ENCODE measurements at regions not wholly inside any gene's neighbourhood (a gene's known extent, or its start where the extent isn't known, plus 50 kb on each side); places are given as distances from the start of the nearest gene placed in this dataset.
A peak's percentile ranks its signal among the peaks of the same experiment; 100 is the strongest.
"Not testable (repeated sequence)": the region's sequence is repeated elsewhere in the genome, so short reads cannot be mapped to it uniquely, and the experiment has no call there.

DNA sequence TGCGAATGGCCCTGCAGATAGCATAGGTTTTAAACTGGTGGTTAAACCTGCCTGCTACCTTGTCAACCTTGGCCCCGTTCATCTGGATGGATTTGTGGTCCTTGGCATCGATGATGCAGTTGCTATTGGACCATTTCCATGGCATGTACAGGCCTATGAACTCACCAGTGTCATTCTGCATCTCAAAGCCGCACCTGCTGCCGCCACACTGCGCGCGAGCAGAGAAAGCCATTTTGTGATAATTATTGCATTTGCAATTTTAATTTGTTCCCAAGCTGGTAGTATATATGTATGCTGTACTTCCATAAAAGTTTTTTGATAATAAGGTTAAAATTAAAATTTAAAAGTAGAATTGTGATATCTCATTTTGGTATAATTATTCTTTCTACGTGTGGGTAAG lies 94.8 kb upstream of the UXS1 start:
- DNase-seq = no peak

DNA sequence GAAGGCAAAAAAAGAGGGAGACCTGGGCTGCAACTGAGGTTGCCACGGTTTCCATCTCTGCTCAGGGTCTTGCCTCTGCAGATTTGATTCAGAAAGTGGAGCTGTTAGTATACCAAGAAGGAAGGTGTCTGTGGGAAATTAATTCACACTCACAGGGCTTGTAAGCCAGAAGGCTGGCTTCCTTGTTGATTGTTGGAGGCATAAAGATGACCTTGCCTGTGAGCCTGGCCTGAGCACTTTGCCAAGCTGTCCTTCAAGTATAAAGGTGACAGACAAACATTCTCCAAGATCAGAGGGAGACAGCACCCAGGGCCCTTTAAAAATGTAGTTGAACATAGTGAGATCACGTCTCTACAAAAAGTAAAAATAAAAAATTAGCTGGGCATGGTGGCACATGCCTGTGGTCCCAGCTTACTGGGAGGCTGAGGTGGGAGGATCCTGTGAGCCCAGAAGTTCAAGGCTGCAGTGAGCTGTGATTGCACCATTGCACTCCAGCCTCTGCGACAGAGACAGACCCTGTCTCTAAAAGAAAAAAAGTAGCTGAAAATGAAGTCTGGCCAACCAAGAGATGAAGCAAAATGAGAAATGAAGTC lies 91.2 kb upstream of the UXS1 start:
- no peak for DNase-seq

DNA sequence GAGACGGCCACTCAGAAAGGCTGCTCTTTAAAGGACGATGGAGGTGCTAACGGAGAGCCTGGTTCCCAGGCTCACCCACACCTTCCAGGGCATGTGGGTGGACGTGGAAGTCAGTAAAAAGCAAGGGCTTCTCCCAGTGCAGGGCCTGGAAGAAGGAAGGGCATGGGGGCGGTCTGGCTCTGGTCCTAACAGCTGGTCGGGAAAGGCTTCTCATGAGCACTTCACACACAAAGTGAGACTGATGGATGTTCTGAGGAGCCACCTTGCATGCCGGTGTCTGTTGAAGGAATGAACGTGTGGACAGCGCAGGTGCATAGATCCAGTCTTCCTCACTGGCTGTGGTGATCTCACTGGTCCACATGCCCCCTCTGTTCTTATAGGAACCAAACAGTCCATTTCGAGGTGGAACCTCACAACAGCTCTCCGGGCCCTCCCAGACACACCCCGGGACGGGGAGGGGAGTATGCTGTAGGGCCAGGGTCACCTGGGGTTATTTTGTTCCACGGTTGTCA lies 90.6 kb upstream of the UXS1 start:
- no peak for DNase-seq

DNA sequence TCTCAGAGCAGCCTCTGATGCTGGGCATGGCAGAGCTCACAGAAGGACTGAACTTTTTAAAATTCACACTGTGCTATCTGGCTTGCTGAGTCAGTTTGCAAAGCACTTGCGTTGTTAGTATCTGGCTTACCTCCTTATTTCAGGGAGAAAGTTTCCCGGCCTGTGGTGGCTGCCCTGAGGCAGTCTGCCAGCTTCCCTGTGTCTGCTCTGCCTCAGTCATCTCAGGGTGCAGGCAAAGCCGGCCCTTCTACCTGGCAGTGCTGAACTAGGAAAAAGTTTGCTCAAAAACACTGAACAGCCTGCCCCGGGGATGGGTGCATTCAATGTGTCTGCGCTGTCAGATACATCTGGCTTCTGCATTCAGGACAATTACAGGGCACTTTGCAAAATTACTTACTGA lies 90.2 kb upstream of the UXS1 start:
- DNase-seq = no peak

DNA sequence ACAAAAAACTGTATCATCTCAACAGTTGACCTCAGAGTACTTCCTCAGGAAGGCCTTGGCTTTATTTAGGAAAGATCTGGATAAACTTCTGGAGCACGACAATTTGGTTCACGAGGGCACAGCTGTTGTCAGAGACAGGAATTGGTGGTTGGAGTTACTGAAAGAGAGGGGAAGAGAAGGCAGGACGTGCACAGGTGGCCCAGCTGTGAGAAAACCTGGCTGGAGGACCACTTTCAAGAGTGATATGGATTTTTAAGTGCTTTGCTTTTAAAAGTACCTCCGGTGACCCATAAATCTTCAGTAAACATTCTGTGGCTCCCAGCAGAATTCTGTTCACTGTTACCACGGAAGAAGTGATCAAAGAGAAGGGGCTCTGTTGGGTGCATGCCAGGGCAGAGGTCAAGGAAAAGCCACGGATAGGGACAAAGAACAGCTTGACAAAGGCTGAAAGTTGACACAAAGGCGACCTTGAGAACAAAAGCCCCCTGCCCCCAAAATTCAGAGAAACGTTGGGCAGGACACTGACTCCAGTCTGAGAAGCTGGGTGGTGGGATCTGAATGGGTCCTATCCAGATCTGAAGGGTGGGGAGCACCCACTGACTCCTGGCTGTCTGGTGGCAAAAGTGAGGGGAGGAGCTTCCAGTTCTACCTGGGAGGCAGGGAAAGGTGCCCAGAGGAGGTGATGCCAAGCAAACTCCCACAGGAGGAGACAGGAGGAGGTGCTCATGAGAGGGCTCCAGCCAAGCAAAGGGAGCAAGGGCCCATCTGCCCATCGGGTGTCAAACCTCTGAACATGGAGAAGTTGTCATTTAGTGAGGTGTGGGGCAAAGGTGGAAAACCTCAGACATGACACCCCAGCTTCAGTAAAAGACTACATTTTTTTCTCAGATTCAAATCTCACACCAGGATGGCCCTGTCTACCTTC lies 89.4 kb upstream of the UXS1 start:
- not testable (repeated sequence) for DNase-seq

DNA sequence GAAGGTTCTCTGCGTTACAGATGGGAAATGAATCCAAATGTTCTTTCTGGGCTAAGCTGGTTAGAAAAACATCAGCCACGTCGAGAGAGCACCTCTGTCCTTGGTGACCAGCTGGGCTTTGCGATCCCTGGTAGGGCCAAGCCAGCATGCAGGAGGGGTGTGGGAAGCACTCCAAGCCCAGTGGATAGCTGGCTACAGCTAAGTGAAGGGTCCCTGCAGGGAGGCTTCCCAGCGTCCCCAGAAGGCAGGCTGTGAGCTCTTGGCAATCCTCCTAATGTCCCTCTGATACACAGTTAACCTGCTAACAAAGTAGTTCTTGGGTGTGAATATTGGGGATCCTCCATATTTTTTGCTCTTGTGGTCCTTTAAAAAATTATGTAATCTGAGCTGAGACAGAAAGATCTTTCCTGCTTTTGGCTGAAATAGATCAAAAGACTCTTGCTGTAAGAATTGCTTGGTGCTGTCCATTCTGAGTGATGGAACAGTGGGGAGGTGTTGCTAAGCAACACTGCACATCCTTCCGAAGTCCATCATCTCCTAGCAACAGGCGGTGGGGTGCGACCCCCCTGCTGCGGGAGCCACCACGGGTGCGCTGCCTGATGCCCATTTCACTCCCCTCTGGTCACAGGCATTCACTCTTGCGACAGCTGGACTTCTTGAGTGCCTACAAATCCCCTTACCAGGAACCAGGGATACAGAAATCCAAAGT lies 88.5 kb upstream of the UXS1 start:
- no peak for DNase-seq

DNA sequence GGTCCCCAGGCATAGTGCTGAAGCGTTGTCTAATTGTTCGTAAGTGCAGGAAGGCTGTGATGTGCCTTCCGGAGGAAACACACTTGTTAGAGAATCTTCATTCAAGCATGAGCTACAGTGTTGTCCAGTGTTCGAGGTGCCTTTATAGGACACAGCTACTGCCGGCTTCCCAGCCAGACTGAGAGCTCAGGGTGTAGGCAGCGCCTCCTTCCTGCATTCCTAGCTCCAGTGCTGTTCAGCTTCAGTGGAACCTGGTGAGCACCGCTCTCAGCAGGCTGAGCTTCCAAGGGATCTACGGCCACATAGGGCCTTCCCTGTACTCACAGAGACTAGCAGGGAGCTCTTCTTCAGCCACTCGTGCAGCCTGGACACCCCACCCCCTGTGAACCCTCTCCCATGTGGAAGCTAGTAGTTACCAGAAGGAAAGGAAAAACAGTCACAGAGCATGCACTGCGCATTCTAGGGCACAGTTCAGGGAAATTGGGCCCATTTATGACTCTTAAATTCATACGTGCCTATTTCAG lies 87.9 kb upstream of the UXS1 start:
- not testable (repeated sequence) for DNase-seq

DNA sequence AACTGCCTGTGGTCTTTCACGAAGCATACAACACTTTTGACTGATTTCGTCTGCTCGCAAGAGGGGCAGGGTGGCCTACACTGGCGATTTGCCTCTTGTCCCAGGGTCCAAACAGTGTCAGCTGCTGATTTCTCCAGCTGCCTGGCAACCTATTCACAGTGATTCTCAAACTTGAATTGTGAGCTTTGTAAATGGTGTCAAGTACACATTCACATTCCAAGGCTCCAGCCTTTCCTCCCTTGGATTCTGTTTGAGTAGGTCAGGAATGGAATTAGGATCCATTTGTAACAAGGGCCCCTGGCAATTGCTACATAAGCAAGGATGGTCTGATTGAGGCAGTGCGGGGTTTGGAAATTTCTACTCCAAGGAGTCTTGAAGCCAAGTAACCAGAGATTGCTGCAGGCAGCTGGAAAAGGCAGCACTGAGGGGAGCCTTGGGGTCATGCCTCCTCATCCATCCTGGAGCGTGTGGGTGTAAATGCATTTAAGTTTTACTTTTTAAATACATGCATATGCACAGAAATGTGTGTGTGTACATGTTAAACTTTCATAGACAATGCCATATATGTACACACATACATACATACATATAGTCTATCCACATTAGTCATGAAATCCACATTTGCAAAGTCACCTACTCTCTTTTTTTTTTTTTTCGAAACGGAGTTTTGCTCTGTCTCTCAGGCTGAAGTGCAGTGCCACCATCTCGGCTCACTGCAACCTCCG lies 86.8 kb upstream of the UXS1 start:
- DNase-seq = no peak

DNA sequence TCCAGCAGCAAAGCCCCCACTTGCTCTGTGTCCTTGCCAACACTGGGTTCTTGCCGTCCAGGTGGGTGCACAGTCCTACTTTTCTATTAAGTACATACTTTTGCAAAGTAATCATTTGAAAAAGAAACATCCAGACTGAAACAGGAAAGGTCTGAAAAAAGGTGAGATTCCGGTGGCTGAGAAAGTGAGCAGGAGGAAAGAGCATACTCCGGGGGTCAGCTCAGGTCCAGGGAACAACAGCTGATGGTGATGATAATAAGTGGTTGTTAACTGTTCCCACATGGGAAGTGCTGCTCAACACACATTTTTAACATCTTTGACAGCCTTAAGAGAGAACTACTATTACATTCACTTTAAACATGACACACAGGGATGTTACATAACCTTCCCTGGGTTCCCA lies 86.1 kb upstream of the UXS1 start:
- no peak for DNase-seq

DNA sequence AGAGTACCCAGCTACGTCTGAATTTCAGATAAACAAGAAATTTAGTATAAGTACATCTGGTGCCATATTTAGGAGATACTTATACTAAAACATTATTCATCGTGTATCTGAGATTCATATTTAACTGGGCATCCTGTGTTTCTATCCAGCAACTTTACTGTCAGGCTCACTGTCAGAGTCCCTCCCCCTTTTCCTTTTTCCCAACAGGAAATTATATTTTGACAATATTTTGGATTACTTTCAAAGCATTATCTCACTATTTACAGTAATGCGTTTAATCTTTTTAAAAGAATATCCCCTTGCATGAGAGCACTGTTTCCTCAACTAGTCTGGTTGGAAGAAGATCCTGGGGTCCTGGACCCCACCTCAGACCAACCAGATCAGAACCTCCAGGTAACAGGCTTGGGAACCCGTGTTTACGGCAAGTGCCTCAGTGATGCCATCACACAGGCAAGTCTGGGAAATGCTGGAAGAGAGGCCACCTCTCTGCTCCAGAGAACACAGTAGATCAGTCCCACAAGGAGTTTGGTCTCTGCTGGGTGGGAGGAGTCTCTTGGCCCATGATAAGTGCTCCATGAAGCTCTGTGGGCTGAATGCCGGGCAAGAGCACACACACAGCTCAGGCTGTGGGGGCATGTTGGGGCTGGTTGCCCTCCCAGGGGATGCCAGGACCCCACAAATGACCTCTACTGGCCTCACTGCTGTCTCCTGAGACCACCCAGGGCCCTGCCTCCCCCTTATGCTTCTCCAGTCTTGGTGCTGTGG lies 84.2 kb upstream of the UXS1 start:
- no peak for DNase-seq

DNA sequence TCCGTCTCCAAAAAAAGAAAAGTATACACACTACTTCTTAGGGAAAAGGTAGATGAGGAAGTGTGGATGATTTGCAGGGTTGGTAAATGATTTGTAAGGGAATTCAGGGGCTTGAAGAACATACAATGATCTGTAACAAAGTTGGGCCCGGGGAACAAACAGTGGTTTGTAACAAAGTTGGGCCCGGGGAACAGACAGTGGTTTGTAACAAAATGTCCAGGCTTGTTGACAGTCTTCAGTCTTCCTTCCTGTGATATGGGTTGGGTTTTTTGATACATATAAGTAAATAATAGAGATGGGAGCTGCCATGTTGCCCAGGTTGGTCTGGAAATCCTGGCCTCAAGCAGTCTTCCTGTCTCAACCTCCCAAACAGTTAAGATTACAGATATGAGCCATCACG lies 83.3 kb upstream of the UXS1 start:
- no peak for DNase-seq

DNA sequence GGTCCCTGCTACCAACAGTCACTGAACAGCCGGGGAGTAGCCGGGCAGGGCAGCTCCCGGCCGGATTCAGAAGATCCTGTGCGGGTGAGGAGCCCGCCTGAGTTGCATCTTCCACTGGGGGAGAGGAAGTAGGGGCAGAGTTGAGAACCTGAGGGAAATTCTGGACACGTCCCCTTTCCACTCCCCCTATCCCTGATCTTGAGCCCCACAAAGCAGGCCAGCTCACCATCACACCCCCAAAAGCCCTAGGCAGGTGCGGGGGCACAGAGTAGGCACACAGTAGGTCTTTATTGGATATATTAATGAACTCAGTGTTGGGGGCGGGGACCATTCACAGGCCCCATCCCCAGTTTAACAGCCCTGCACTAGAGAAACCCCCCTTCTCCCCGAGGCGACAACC lies 81.9 kb upstream of the UXS1 start:
- DNase-seq = no peak

DNA sequence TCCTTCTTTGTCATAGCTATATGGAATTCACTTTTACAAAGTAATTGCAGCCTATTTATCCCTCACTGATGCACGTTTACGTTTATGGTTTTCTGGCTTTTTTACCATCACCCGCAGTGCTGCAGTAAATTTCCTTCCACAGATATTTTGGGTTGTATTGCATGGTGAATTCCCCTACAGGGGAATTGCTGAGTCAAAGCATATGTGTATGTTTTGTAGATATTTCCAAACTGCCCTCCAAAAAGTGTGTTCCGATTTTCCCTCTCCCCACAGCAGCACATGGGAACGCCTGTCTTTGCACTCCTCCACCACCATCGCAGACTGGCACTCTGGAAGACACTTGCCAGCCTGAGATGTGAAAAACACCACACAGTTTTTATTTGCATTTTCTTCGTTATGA lies 80.6 kb upstream of the UXS1 start:
- no peak for DNase-seq

DNA sequence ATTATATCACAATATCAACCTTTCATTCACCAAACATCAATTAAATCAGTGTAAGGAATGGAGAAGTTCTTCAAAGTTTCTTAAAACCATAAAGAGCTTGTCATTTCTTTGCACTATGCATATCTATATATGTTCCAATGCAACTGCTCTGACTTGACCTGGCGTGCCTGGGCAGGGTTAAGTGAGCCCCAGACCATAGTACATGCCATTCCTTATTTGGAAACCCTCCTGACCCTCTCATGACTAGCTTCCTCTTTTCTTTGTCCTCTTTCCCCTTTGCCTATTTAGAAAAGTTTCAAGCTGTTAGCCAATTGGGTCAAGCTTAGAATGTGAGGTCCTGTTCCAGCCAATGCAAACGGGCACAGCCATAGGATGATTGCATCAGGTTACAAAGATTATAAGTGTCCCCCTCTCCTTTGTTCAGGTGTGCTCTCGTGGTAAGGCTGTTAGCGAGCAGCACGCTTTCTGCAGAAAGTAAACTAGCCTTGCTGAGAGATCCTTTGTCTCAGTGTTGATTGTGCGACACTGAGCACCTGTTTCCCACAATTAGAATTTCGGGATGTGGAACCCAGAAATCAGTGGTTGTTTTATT lies 78.2 kb upstream of the UXS1 start:
- no peak for DNase-seq

DNA sequence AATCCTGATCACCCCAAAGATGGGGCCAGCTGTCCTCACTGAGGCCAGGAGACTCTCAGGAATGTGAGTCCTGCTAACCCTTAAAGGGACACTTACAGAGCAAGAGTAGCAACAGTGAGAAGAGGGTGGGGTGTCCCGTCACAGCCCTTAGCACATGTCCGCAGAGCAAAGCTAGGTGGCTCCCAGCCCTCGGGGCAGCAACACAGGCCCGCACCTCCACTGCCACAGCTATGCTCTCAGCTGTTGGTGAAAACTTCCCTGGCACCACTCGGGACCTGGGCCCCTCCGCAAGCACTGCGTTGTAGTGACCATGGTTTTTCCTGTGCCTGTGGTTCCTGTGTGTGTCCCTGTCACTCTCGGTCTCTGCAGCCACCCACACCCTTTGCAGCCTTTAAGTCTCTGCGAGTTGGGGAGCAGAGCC lies 76.4 kb upstream of the UXS1 start:
- DNase-seq = no peak

DNA sequence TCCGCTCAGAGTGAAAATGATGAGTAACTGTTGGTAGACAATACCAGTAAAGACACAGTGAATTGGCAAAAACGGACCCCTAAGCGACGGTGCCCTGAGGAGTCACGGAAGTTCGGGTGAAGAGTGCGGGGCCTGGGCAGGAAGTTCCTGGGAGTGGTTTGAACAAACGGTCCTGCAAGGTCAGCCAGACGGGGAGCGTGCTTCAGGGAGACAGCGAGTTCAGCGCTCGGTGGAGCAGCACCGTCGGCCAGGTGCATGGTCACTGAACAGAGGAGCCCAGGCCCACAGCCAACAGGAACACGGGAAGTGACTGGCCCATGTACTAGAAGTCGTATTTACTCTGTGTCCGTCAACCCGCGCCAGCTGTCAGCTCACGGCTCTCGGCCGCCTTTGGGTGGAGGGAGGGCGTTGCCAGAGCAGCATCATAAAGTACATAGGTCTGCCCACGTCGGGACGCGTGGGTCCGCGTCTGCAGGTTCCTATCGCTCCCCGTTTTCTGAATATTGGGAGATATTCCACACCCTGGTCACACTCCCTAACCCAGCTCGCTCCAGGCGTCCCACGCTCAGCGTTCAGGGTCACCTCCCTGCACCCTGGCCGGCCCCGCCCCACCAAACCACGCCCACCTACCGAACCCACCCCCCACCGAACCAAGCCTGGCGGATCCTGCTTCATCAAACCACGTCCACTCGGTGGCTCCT lies 75.6 kb upstream of the UXS1 start:
- DNase-seq = peak; percentile 26

DNA sequence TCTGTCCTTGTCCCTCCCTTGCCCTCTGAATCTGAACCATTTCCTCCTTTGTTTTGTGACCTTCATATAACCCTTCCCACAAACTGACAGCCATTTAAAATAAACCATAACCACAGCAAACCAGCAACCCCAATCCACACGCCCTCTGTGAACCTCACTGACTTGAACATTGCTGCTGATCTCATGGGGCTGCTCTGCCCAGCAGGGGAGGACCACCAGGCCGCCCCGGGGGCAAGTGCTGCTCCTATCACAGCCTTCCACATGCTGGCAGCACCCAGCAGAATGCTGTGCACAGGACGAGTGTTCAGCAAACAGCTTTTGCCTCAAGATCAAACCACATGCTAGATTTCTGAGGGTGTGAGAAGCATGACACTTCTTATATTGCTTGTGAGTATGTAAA lies 73.9 kb upstream of the UXS1 start:
- DNase-seq = no peak

DNA sequence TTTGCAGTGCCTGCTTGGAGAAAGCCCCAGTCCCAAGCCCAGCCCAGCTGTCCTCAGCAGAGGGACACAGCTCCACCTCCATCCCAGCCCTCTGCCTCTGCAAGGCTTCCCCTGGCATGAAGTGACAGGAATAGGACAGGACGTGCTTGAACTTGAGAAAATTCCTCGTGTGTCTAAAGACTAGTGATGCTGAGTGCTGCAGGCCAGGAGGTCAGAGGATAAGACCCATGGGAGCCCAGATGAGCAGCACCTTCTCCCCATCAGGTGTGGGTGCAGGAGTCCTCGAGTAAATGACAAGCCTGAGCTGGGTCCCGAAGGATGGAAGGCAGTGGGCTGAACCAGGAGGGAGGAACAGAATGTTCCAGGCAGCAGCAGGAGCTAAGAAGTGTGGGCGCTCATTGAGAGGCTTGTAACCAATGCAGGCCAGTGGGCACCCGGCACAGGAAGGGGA lies 67.8 kb upstream of the UXS1 start:
- no peak for DNase-seq

DNA sequence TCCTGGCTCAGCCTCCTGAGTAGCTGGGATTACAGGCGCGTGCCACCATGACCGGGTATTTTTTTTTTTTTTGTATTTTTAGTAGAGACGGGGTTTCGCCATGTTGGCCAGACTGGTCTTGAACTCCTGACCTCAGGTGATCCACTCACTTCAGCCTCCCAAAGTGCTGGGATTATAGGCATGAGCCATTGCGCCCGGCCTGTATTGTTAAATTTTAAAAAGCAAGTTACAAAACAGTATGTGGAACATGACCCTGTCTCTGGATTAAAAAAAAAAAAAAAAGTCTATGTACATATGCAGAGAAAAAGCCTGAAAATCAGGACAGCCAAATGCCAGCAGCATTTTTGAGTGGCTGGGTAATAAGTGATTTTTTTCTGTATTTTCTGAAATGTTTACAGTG lies 64.8 kb upstream of the UXS1 start:
- DNase-seq = not testable (repeated sequence)

DNA sequence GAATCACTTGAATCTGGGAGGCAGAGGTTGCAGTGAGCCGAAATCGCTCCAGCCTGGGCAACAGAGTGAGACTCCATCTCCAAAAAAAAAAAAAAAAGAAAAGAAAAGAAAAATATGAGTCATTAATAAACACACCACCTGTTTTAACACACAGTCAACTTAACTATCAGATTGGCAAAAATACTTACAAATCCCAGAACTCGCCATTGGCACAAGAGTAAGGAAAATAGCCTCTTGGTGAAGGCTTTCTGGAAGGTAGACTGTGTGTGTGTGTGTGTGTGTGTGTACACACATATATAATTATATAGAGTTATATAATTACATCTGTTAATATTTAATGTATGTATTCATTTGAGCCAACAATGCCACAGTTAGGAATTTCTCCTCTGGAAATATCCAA lies 63.7 kb upstream of the UXS1 start:
- DNase-seq = no peak

DNA sequence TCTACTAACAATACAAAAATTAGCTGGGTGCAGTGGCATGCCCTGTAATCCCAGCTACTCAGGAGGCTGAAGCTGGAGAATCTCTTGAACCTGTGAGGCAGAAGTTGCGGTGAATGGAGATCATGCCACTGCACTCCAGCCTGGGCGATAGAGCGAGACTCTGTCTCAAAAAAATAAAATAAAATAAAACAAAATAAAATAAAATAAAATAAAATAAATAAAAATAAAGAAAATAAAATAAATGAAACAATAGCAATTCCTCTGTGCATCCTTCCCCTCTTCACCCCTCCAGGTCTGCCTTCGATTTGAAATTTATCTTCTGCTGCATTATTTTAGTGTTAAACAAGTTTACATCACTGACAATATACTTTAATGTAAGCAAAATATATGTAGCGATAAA lies 63.0 kb upstream of the UXS1 start:
- no peak for DNase-seq

Data from effector CD8-positive, alpha-beta T cell (primary cell).